ENCODE measurements at regions not wholly inside any gene's neighbourhood (a gene's known extent, or its start where the extent isn't known, plus 50 kb on each side); places are given as distances from the start of the nearest gene placed in this dataset.

- no peak for DNase-seq (ENCODE audit: low spot score)
- Histone ChIP-seq H3K36me3 (replicated peaks in 1 of 2; ENCODE audit: control insufficient read depth in 1 of 2, insufficient read depth in 2 of 2, low read length in 2 of 2) (no peaks in the 10 kb centered on the region), H3K27me3 (ENCODE audit: control insufficient read depth in 1 of 2, insufficient read depth in 2 of 2, low read length in 2 of 2) (no peaks in the 10 kb centered on the region), H4K20me1 (ENCODE audit: insufficient read depth, low read length) (no peaks in the 10 kb centered on the region), H3K4me3 (replicated peaks in 1 of 3; ENCODE audit: insufficient read depth in 1 of 3, low read depth in 2 of 3, low read length in 3 of 3) (no peak overlapping the region), H3K9ac (ENCODE audit: insufficient read depth, low read depth, low read length) (no peak overlapping the region), H3K9me3 (ENCODE audit: low read length) (peaks cover 32% of the 10 kb centered on the region), H2AFZ (ENCODE audit: low read length) (no peak overlapping the region), H3K4me2 (ENCODE audit: low read depth, low read length) (no peak overlapping the region), H3K4me1 (ENCODE audit: insufficient read depth, low read length) (no peaks in the 10 kb centered on the region), H3K79me2 (ENCODE audit: insufficient read depth, low read length) (no peaks in the 10 kb centered on the region), H3K27ac (ENCODE audit: extremely low read length, insufficient read depth, low read length) (no peak overlapping the region)
- FAIRE-seq: no peak
- 9% methylated on average over 4 of the region's 4 CpGs for whole genome bisulfite sequencing (ENCODE audit: low lambda C conversion rate)
- no peak for TF ChIP-seq TBX2 (CRISPR knock-in tag; IDR thresholded peaks at IDR 0.05; ENCODE audit: borderline replicate concordance)
- no peak for TF ChIP-seq GRHL1 (CRISPR knock-in tag; conservative IDR thresholded peaks at IDR 0.05)
- TF ChIP-seq RFX5 (IDR thresholded peaks at IDR 0.05; ENCODE audit: low read depth, low read length): no peak
- no peak for TF ChIP-seq ZNF18 (CRISPR knock-in tag; IDR thresholded peaks at IDR 0.05; ENCODE audit: insufficient replicate concordance)
- TF ChIP-seq MIXL1 (CRISPR knock-in tag; IDR thresholded peaks at IDR 0.05): no peak
- no peak for TF ChIP-seq NCOA1 (CRISPR knock-in tag; IDR thresholded peaks at IDR 0.05)
- TF ChIP-seq ZNF782 (CRISPR knock-in tag; IDR thresholded peaks at IDR 0.05; ENCODE audit: borderline replicate concordance): no peak
- TF ChIP-seq PCBP2 (optimal IDR thresholded peaks at IDR 0.05; ENCODE audit: low read depth, low read length, poor library complexity, severe bottlenecking): no peak
- TF ChIP-seq CBFB (CRISPR knock-in tag; IDR thresholded peaks at IDR 0.05): no peak
- TF ChIP-seq ZNF138 (CRISPR knock-in tag; IDR thresholded peaks at IDR 0.05; ENCODE audit: low read depth): no peak
- ChIA-PET CTCF (ENCODE audit: low intra/inter-chr PET ratio, low total read pairs) (no interaction called here), POLR2A (no interaction called here)
- no peak for ATAC-seq
- no TSS peak for BruUV-seq (replicated peaks)
- in situ Hi-C loops (cut with HindIII; ENCODE audit: extremely low pct_ligation_motif_present, low pct_unique_long_range_greater_than_20kb): no loop called here
- intact Hi-C loops (cut with micrococcal nuclease; ENCODE audit: unreplicated experiment): no loop called here
Observed at GRCh38 chr7:41828911-41829310, 126.0 kb upstream of the INHBA start.

All from HepG2 (cell line).